Panc1 (cell line): ENCODE measurements at regions not wholly inside any gene's neighbourhood (a gene's known extent, or its start where the extent isn't known, plus 50 kb on each side); places are given as distances from the start of the nearest gene placed in this dataset.

Experiments
- ATAC-seq: fragments of 200-7000 bp; cut with Tn5 transposase; 2 replicates; pipeline ENCODE4 v1.9.1; 2020; ENCODE audit warnings: mild to moderate bottlenecking, moderate library complexity
- BruUV-seq: library from RNA; stranded (reverse); fragments of 400-500 nt; replicated peaks from 2 replicates; lab custom pipeline; 2021; lab: Mats Ljungman, UMichigan
- CTCF ChIA-PET: fragments of 300-600 bp; sonication (Branson Sonifier 250); formaldehyde crosslinking; loops from one replicate; lab custom pipeline; 2022; ENCODE audit warnings: antibody characterized with exemption; lab: Charles Lee
- POLR2A ChIA-PET: fragments of 300-600 bp; sonication (Branson Sonifier 250); formaldehyde crosslinking; loops from one replicate; lab custom pipeline; 2022; ENCODE audit warnings: antibody characterized with exemption; lab: Charles Lee
- DNase-seq: peaks from one replicate; pipeline ENCODE4 v3.0.0-alpha.2; 2010; ENCODE audit warnings: low read depth, low spot score
- H3K27ac ChIP-seq: 2 replicates; pipeline ENCODE4 v1.5.1; 2011; ENCODE audit warnings: mild to moderate bottlenecking, low read length, inconsistent platforms
- H3K27me3 ChIP-seq: fragments of 200-500 bp; sonication (Bioruptor generic); 2 replicates; pipeline ENCODE4 v1.6.0; 2014; ENCODE audit warnings: low read length, inconsistent platforms; ENCODE audit not compliant: control insufficient read depth, insufficient read depth
- H3K36me3 ChIP-seq: fragments of 200-500 bp; sonication (Bioruptor generic); 2 replicates; pipeline ENCODE4 v1.5.1; 2014; ENCODE audit warnings: inconsistent platforms, mild to moderate bottlenecking, low read length, moderate library complexity; ENCODE audit not compliant: control insufficient read depth, insufficient read depth
- H3K4me1 ChIP-seq: 2 replicates; pipeline ENCODE4 v1.5.1; 2011; ENCODE audit warnings: inconsistent platforms, mild to moderate bottlenecking, low read length, moderate library complexity; ENCODE audit not compliant: control insufficient read depth, insufficient read depth
- H3K4me3 ChIP-seq, 2 experiments: 2 replicates each; pipeline ENCODE4 v1.5.1; 2011 to 2012; ENCODE audit warnings: low read depth in 2 of 2, low read length in 2 of 2, mild to moderate bottlenecking in 2 of 2, inconsistent platforms in 1 of 2, moderate library complexity in 1 of 2
- H3K9me3 ChIP-seq: fragments of 200-500 bp; sonication (Bioruptor generic); 2 replicates; pipeline ENCODE4 v1.5.1; 2014; ENCODE audit warnings: low read depth, mild to moderate bottlenecking, inconsistent platforms, low read length, moderate library complexity; ENCODE audit not compliant: control insufficient read depth, insufficient read depth
- POLR2AphosphoS5 ChIP-seq: IDR thresholded peaks from 2 replicates; pipeline ENCODE4 v1.6.1; 2012; ENCODE audit warnings: mild to moderate bottlenecking, low read depth, low read length, moderate library complexity
- SIN3A ChIP-seq: IDR thresholded peaks from 2 replicates; pipeline ENCODE4 v1.6.1; 2012; ENCODE audit warnings: low read depth, mild to moderate bottlenecking, low read length, moderate library complexity, borderline replicate concordance; ENCODE audit not compliant: insufficient read depth
- TCF7L2 ChIP-seq: IDR thresholded peaks from 2 replicates; pipeline ENCODE4 v1.6.1; 2011; ENCODE audit warnings: mild to moderate bottlenecking, low read depth, low read length, inconsistent platforms
- in situ Hi-C: cut with HindIII; loops from 2 replicates; pipeline ENCODE4 v1.10.0; 2016; ENCODE audit warnings: low sequenced_read_pairs, low pct_unique_long_range_greater_than_20kb
- intact Hi-C: fragments of 100-400 bp; cut with micrococcal nuclease; formaldehyde crosslinking; loops from one replicate; pipeline ENCODE4 v1.10.0; 2022; ENCODE audit not compliant: unreplicated experiment
- TF ChIP-seq, protein P1 (sequence below), 2 experiments: IDR thresholded peaks; 2 replicates each; pipeline ENCODE4 v1.6.1; 2011 to 2012; ENCODE audit warnings: low read depth in 2 of 2, control low read depth in 1 of 2, low read length in 1 of 2, mild to moderate bottlenecking in 1 of 2, moderate library complexity in 1 of 2; ENCODE audit not compliant: insufficient read depth in 1 of 2
- TF ChIP-seq, protein P2 (sequence below): fragments of 450-650 bp; IDR thresholded peaks from 2 replicates; pipeline ENCODE4 v1.5.1; 2017; ENCODE audit warnings: mild to moderate bottlenecking

DNA sequence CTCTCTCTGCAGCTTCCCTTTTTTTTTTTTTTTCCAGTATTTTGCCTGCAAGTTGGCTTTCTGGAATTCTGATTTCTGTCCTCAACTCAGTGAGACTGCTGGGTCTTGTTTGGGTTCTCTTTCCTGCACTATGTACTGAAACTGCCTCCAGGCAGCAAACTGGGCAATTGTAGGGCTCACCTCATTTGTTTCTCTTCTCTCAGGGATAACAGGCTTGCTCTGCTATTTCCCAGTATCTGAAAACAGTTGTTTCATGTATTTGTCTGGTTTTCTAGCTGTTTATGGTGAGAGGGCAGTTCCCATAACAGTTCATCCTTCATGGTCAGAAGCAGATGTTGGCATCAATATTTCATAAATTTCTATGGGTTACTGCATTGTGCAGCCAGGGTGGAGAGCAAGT is 206.0 kb downstream of the CYRIA start:
- Histone ChIP-seq H3K4me1 (no peaks in the 10 kb centered on the region), H3K9me3 (no peaks in the 10 kb centered on the region), H3K27ac (no peak overlapping the region), H3K27me3 (no peaks in the 10 kb centered on the region), H3K4me3 (no peak overlapping the region), H3K36me3 (no peaks in the 10 kb centered on the region)
- DNase-seq (no peak), ATAC-seq (no peak)
- in situ Hi-C loops: no loop called here
- no TSS peak for BruUV-seq
- CTCF ChIA-PET: no interaction called here
- intact Hi-C loops: no loop called here
- TF ChIP-seq, protein P1, sequence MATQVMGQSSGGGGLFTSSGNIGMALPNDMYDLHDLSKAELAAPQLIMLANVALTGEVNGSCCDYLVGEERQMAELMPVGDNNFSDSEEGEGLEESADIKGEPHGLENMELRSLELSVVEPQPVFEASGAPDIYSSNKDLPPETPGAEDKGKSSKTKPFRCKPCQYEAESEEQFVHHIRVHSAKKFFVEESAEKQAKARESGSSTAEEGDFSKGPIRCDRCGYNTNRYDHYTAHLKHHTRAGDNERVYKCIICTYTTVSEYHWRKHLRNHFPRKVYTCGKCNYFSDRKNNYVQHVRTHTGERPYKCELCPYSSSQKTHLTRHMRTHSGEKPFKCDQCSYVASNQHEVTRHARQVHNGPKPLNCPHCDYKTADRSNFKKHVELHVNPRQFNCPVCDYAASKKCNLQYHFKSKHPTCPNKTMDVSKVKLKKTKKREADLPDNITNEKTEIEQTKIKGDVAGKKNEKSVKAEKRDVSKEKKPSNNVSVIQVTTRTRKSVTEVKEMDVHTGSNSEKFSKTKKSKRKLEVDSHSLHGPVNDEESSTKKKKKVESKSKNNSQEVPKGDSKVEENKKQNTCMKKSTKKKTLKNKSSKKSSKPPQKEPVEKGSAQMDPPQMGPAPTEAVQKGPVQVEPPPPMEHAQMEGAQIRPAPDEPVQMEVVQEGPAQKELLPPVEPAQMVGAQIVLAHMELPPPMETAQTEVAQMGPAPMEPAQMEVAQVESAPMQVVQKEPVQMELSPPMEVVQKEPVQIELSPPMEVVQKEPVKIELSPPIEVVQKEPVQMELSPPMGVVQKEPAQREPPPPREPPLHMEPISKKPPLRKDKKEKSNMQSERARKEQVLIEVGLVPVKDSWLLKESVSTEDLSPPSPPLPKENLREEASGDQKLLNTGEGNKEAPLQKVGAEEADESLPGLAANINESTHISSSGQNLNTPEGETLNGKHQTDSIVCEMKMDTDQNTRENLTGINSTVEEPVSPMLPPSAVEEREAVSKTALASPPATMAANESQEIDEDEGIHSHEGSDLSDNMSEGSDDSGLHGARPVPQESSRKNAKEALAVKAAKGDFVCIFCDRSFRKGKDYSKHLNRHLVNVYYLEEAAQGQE (IDR thresholded peaks at IDR 0.05; ENCODE audit: insufficient read depth in 1 of 2, low read depth in 2 of 2, low read length in 1 of 2): no peak
- TF ChIP-seq POLR2AphosphoS5 (no peak), SIN3A (no peak), TCF7L2 (no peak)
- TF ChIP-seq, protein P2, sequence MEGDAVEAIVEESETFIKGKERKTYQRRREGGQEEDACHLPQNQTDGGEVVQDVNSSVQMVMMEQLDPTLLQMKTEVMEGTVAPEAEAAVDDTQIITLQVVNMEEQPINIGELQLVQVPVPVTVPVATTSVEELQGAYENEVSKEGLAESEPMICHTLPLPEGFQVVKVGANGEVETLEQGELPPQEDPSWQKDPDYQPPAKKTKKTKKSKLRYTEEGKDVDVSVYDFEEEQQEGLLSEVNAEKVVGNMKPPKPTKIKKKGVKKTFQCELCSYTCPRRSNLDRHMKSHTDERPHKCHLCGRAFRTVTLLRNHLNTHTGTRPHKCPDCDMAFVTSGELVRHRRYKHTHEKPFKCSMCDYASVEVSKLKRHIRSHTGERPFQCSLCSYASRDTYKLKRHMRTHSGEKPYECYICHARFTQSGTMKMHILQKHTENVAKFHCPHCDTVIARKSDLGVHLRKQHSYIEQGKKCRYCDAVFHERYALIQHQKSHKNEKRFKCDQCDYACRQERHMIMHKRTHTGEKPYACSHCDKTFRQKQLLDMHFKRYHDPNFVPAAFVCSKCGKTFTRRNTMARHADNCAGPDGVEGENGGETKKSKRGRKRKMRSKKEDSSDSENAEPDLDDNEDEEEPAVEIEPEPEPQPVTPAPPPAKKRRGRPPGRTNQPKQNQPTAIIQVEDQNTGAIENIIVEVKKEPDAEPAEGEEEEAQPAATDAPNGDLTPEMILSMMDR: no peak
- POLR2A ChIA-PET: no interaction called here

DNA sequence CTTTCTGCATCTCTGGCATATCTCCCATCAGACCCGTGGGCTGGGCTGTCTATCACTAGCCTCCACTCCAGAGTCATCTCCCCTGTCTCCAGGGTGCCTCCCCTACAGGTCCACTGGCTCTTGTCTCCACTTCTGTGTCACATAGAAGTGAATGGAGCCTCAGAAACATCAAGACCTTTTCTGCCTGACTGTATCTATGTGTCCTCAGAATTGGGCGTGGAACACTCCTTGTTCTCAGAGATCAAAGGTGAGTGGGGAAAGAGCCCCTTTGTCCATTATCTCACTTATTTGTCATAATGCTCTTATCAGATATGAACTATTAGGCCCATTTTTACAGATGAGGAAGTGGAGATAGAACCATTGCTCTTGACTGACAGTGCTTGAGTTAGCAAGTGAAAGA is 211.0 kb downstream of the CYRIA start:
- no peaks in the 10 kb centered on the region for H3K27me3 ChIP-seq
- no peaks in the 10 kb centered on the region for H3K9me3 ChIP-seq
- DNase-seq (no peak), ATAC-seq (no peak)
- POLR2A ChIA-PET: no interaction called here
- in situ Hi-C loops: no loop called here
- H3K4me3 ChIP-seq: no peak overlapping the region
- BruUV-seq: no TSS peak
- intact Hi-C loops: no loop called here
- H3K4me1 ChIP-seq: no peaks in the 10 kb centered on the region
- H3K27ac ChIP-seq: no peak overlapping the region
- TF ChIP-seq SIN3A: no peak
- no peak for TF ChIP-seq POLR2AphosphoS5
- TF ChIP-seq, protein P2: no peak
- TF ChIP-seq TCF7L2: no peak
- TF ChIP-seq, protein P1 (IDR thresholded peaks at IDR 0.05; ENCODE audit: insufficient read depth in 1 of 2, low read depth in 2 of 2, low read length in 1 of 2): no peak
- H3K36me3 ChIP-seq: no peaks in the 10 kb centered on the region
- CTCF ChIA-PET: no interaction called here
